HG03175 (cell line): ENCODE measurements at regions not wholly inside any gene's neighbourhood (a gene's known extent, or its start where the extent isn't known, plus 50 kb on each side); places are given as distances from the start of the nearest gene placed in this dataset.

Experiments used
- ATAC-seq: cut with Tn5 transposase; IDR thresholded peaks from one replicate; pipeline ENCODE4 v1.9.1; 2021; ENCODE audit warnings: mild to moderate bottlenecking, moderate library complexity; ENCODE audit not compliant: unreplicated experiment

- ATAC-seq, result no peak
Measured at GRCh38 chr7:28292834-28293526, 112.4 kb upstream of the JAZF1 start.

GRCh38 chr7:28293527-28293835 is 112.9 kb upstream of the JAZF1 start:
- ATAC-seq, result no peak

- ATAC-seq, result no peak
Measured at GRCh38 chr7:28296571-28297483, 115.5 kb upstream of the CREB5 start.

- ATAC-seq, result peak; percentile 56
Measured at GRCh38 chr7:28297801-28298459, 114.4 kb upstream of the CREB5 start.

GRCh38 chr7:28298870-28299518 is 113.3 kb upstream of the CREB5 start:
- no peak for ATAC-seq

- no peak for ATAC-seq
Measured at GRCh38 chr7:28299556-28299955, 112.8 kb upstream of the CREB5 start.

GRCh38 chr7:28300488-28300887 is 111.8 kb upstream of the CREB5 start:
- no peak for ATAC-seq

- no peak for ATAC-seq
Measured at GRCh38 chr7:28301148-28301641, 111.1 kb upstream of the CREB5 start.

- ATAC-seq, result no peak
Measured at GRCh38 chr7:28304290-28304689, 108.0 kb upstream of the CREB5 start.

- no peak for ATAC-seq
Measured at GRCh38 chr7:28309704-28310459, 102.4 kb upstream of the CREB5 start.

GRCh38 chr7:28310460-28310848 is 101.9 kb upstream of the CREB5 start:
- ATAC-seq, result no peak

- ATAC-seq, result no peak
Measured at GRCh38 chr7:28311670-28312069, 100.6 kb upstream of the CREB5 start.

GRCh38 chr7:28312948-28313347 is 99.4 kb upstream of the CREB5 start:
- no peak for ATAC-seq

- ATAC-seq, result no peak
Measured at GRCh38 chr7:28314841-28315240, 97.5 kb upstream of the CREB5 start.

- ATAC-seq, result no peak
Measured at GRCh38 chr7:28315565-28316410, 96.5 kb upstream of the CREB5 start.

GRCh38 chr7:28316489-28316888 is 95.8 kb upstream of the CREB5 start:
- no peak for ATAC-seq

GRCh38 chr7:28318101-28318762 is 94.1 kb upstream of the CREB5 start:
- no peak for ATAC-seq

GRCh38 chr7:28323833-28324232 is 88.5 kb upstream of the CREB5 start:
- ATAC-seq, result no peak

- ATAC-seq, result no peak
Measured at GRCh38 chr7:28328146-28328545, 84.2 kb upstream of the CREB5 start.
